ENCODE measurements at regions not wholly inside any gene's neighbourhood (a gene's known extent, or its start where the extent isn't known, plus 50 kb on each side); places are given as distances from the start of the nearest gene placed in this dataset.

- no peak for DNase-seq
Measured at GRCh38 chr6:14783594-14783993, 462.3 kb upstream of the JARID2 start.

- DNase-seq, result peak; percentile 33 to 49
Measured at GRCh38 chr6:14784596-14785492, 461.0 kb upstream of the JARID2 start.

- DNase-seq, result no peak
Measured at GRCh38 chr6:14785493-14785790, 460.4 kb upstream of the JARID2 start.

GRCh38 chr6:14786008-14786407 lies 459.9 kb upstream of the JARID2 start:
- no peak for DNase-seq

GRCh38 chr6:14786455-14786854 lies 459.4 kb upstream of the JARID2 start:
- no peak for DNase-seq

GRCh38 chr6:14787250-14787649 lies 458.6 kb upstream of the JARID2 start:
- no peak for DNase-seq

- no peak for DNase-seq
Measured at GRCh38 chr6:14787677-14788076, 458.2 kb upstream of the JARID2 start.

GRCh38 chr6:14789996-14790395 lies 455.9 kb upstream of the JARID2 start:
- no peak for DNase-seq

- DNase-seq, result no peak
Measured at GRCh38 chr6:14790976-14791375, 454.9 kb upstream of the JARID2 start.

- DNase-seq, result no peak
Measured at GRCh38 chr6:14791526-14791925, 454.3 kb upstream of the JARID2 start.

GRCh38 chr6:14792118-14792955 lies 453.5 kb upstream of the JARID2 start:
- no peak for DNase-seq

- no peak for DNase-seq
Measured at GRCh38 chr6:14795451-14795850, 450.4 kb upstream of the JARID2 start.

GRCh38 chr6:14796974-14797762 lies 448.7 kb upstream of the JARID2 start:
- DNase-seq, result no peak

GRCh38 chr6:14797875-14798593 lies 447.8 kb upstream of the JARID2 start:
- no peak for DNase-seq

GRCh38 chr6:14798594-14798982 lies 447.3 kb upstream of the JARID2 start:
- no peak for DNase-seq

- DNase-seq, result no peak
Measured at GRCh38 chr6:14798996-14799588, 446.8 kb upstream of the JARID2 start.

GRCh38 chr6:14799928-14800327 lies 445.9 kb upstream of the JARID2 start:
- DNase-seq, result peak; percentile 36 to 44

- DNase-seq, result no peak
Measured at GRCh38 chr6:14802514-14803160, 443.2 kb upstream of the JARID2 start.

- DNase-seq, result no peak
Measured at GRCh38 chr6:14804001-14804784, 441.7 kb upstream of the JARID2 start.

GRCh38 chr6:14804785-14805210 lies 441.1 kb upstream of the JARID2 start:
- no peak for DNase-seq

GRCh38 chr6:14806101-14806500 lies 439.8 kb upstream of the JARID2 start:
- DNase-seq, result no peak

Data from activated T-cell treated with anti-CD3 and anti-CD28 coated beads, Interleukin-2, amount 50 U/mL, for 48 hours (primary cell).